Kidney (tissue), 13 donors: ENCODE measurements at regions not wholly inside any gene's neighbourhood (a gene's known extent, or its start where the extent isn't known, plus 50 kb on each side); places are given as distances from the start of the nearest gene placed in this dataset.

Experiments used
- DNase-seq, 5 donors: peaks; one replicate each; pipeline ENCODE4 v3.0.0-alpha.2; 2013 to 2020
- FAIRE-seq: peaks from 2 replicates; lab custom pipeline; 2012; peaks lifted over from hg19 to GRCh38; lab: Jason Lieb, UNC
- H3K27ac ChIP-seq, 2 donors: one replicate each; pipeline ENCODE4 v1.7.0; 2013; ENCODE audit warnings: low read depth in 2 of 2, low read length in 2 of 2, inconsistent platforms in 1 of 2
- H3K27me3 ChIP-seq: one replicate; pipeline ENCODE4 v1.7.1; 2013; ENCODE audit warnings: low read length, inconsistent platforms; ENCODE audit not compliant: control insufficient read depth, insufficient read depth
- H3K36me3 ChIP-seq, 3 donors: one replicate each; pipeline versions ENCODE4 v1.7.0 to v1.7.1; 2013; ENCODE audit warnings: low read length in 3 of 3, control low read depth in 1 of 3, inconsistent platforms in 1 of 3; ENCODE audit not compliant: insufficient read depth in 3 of 3, control insufficient read depth in 2 of 3
- H3K4me1 ChIP-seq, 3 donors: one replicate each; pipeline versions ENCODE4 v1.7.0 to v1.7.1; 2013; ENCODE audit warnings: low read length in 3 of 3, inconsistent platforms in 1 of 3, low read depth in 1 of 3; ENCODE audit not compliant: control insufficient read depth in 2 of 3, insufficient read depth in 2 of 3
- H3K4me3 ChIP-seq, 3 donors: one replicate each; pipeline versions ENCODE4 v1.7.0 to v1.8.1; 2013; ENCODE audit warnings: low read length in 3 of 3, control low read depth in 1 of 3, inconsistent platforms in 1 of 3
- H3K9ac ChIP-seq, 3 donors: one replicate each; pipeline versions ENCODE4 v1.7.0 to v1.7.1; 2013; ENCODE audit warnings: low read length in 3 of 3, control low read depth in 1 of 3, inconsistent platforms in 1 of 3
- H3K9me3 ChIP-seq, 3 donors: one replicate each; pipeline versions ENCODE4 v1.7.0 to v1.7.1; 2013; ENCODE audit warnings: low read length in 3 of 3, control low read depth in 1 of 3, inconsistent platforms in 1 of 3; ENCODE audit not compliant: control insufficient read depth in 2 of 3, insufficient read depth in 1 of 3
- CTCF ChIP-seq: IDR thresholded peaks from 3 replicates; pipeline ENCODE4 v1.5.1; 2012; ENCODE audit warnings: mild to moderate bottlenecking, moderate library complexity, borderline replicate concordance; ENCODE audit not compliant: insufficient read depth; ENCODE audit errors: extremely low read depth
- intact Hi-C: fragments of 100-400 bp; cut with DNase I; formaldehyde crosslinking; loops from one replicate; pipeline ENCODE4 v1.11.1; 2022
- donor health status: control.
- donor health status: control.
- donor health status: control.
- donor health status: control.
- donor health status: control.
- donor health status: DM: yes; HTN: yes; CAD: no.
- donor health status: Normal renal cell carcinoma (clear cell type).

DNA sequence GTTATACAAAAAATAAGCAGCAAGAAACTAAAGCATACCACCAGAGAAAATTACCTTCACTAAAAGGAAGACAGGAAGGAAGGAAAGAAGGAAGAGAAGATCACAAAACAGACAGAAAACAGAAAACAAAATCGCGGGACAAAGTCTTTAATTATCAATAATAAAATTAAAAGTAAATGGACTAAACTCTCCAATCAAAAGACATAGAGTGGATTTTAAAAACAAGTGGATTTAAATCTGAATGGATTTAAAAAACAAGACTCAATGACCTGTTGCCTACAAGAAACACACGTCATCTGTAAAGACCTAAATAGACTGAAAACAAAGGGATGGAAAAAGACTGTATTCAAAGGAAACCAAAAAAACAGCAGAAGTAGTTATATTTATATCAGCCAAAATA lies 75.7 kb upstream of the MAGI3 start:
- H3K9me3 ChIP-seq: no peaks in the 10 kb centered on the region
- H3K4me1 ChIP-seq: no peaks in the 10 kb centered on the region
- no peak overlapping the region for H3K4me3 ChIP-seq
- H3K27ac ChIP-seq: no peak overlapping the region
- FAIRE-seq (no peak), DNase-seq (no peak)
- H3K9ac ChIP-seq: no peak overlapping the region
- H3K36me3 ChIP-seq: no peaks in the 10 kb centered on the region
- intact Hi-C loops: no loop called here
- no peaks in the 10 kb centered on the region for H3K27me3 ChIP-seq
- no peak for TF ChIP-seq CTCF

DNA sequence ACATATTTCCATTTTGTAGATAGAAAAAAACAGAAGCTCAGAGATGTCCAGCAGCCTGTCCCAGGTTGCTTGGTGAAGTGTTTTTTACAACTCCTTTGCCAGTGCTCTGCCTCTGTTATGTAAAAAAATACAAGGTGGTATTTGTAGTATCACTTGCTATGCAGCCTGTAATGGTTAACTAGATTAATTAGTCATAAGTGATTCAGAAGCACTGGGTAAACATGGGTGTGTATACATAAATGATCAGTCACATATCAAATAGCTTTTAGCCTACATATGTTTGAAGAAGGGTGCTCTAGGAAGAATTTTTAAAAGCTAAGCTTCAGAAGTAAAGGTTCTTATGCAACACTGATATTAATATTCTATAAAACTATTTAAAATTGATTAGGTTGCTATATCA lies 70.0 kb upstream of the MAGI3 start:
- H3K4me3 ChIP-seq: no peak overlapping the region
- intact Hi-C loops: no loop called here
- FAIRE-seq: no peak
- no peak overlapping the region for H3K9ac ChIP-seq
- no peaks in the 10 kb centered on the region for H3K27me3 ChIP-seq
- H3K27ac ChIP-seq: no peak overlapping the region
- H3K36me3 ChIP-seq: no peaks in the 10 kb centered on the region
- no peak for TF ChIP-seq CTCF
- no peaks in the 10 kb centered on the region for H3K9me3 ChIP-seq
- DNase-seq: no peak
- no peaks in the 10 kb centered on the region for H3K4me1 ChIP-seq

DNA sequence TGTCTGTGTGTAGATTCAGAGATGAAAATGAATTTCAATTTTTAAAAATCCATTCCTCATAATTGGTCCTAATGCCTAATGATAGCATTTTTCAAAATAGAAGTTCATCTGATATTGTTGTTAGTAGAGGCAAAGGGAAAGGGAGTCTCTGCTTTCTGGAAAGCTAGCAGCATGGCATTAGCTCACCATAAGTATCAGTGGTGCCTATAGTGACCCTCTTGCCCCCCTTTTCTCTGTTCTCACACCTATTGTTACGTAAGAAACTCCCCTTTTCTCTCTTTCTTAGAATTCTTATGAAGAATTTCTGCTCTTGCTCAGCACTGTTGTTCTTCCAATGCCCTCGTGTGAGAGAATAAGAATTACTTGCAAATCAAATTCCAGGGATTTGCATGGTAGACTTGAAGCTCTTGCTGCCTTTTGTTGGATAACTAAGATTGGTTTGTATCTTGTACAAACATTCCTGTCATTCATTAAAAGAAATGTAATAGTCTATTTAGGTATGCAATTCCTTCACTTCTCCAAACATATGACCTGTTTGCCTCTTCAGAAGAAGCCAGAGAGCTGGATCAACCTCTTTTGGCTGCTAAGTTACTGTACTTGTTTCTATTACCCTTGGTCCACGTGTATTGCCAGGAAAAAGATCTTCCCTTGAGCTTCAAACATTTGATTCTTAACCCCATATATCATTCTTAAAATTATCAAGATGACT lies 69.2 kb upstream of the MAGI3 start:
- Histone ChIP-seq H3K27ac (no peak overlapping the region), H3K9ac (no peak overlapping the region), H3K4me1 (no peaks in the 10 kb centered on the region), H3K9me3 (no peaks in the 10 kb centered on the region), H3K4me3 (no peak overlapping the region), H3K27me3 (no peaks in the 10 kb centered on the region), H3K36me3 (no peaks in the 10 kb centered on the region)
- intact Hi-C loops: no loop called here
- DNase-seq: peak in 2 of 5 donors; percentile 22 to 27
- no peak for FAIRE-seq
- TF ChIP-seq CTCF: no peak
